ENCODE measurements at regions not wholly inside any gene's neighbourhood (a gene's known extent, or its start where the extent isn't known, plus 50 kb on each side); places are given as distances from the start of the nearest gene placed in this dataset.

DNA sequence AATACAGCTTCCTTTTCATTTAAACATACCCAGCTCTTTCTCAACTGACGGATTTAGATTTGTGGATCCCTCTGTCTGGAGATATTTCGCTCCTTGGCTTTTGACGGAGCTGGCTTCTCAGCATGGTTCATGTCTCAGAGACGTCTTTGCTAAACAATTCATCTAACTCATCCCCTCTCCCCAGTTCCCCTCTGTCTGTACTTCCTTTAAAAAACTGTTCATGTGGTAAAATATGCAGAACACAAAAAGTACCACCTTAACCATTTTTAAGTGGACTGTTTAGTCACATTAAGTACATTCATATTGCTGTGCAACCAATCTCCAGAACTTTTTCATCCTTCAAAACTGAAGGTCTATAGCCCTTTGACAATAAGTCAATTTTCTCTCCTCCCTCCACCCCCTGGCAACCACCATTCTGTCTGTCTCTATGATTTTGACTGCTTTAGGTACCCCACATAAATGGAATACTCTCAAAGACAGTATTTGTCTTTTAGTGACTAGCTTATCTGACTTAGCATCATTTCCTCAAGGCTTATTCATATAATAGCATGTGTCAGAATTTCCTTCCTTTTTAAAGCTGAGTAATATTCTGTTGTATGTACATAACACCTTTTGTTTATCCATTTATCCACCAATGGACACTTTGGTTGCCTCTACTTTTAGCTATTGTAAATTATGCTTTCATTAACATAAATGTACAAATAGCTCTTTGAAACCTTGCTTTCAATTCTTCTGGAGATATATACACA, 399.8 kb upstream of the SOX5 start:
- TF ChIP-seq, protein P1, sequence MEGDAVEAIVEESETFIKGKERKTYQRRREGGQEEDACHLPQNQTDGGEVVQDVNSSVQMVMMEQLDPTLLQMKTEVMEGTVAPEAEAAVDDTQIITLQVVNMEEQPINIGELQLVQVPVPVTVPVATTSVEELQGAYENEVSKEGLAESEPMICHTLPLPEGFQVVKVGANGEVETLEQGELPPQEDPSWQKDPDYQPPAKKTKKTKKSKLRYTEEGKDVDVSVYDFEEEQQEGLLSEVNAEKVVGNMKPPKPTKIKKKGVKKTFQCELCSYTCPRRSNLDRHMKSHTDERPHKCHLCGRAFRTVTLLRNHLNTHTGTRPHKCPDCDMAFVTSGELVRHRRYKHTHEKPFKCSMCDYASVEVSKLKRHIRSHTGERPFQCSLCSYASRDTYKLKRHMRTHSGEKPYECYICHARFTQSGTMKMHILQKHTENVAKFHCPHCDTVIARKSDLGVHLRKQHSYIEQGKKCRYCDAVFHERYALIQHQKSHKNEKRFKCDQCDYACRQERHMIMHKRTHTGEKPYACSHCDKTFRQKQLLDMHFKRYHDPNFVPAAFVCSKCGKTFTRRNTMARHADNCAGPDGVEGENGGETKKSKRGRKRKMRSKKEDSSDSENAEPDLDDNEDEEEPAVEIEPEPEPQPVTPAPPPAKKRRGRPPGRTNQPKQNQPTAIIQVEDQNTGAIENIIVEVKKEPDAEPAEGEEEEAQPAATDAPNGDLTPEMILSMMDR (IDR thresholded peaks at IDR 0.05): no peak
- no peak for TF ChIP-seq POLR2A (IDR thresholded peaks at IDR 0.05)
